Adrenal gland (tissue), 5 donors: ENCODE measurements at regions not wholly inside any gene's neighbourhood (a gene's known extent, or its start where the extent isn't known, plus 50 kb on each side); places are given as distances from the start of the nearest gene placed in this dataset.

Experiments
- CTCF ChIP-seq, 6 experiments: fragments of 450-650 bp in 4 of 6; fragments of 200-600 bp in 2 of 6; sonication (generic) in 1 of 6; IDR thresholded peaks; 1 replicate in 5 of 6; 2 replicates in 1 of 6; pipeline versions ENCODE4 v1.5.1 to v1.8.0; 2016 to 2021; ENCODE audit warnings: antibody characterized with exemption in 6 of 6, mild to moderate bottlenecking in 2 of 6, moderate library complexity in 1 of 6
- POLR2A ChIP-seq, 2 donors: fragments of 450-650 bp; IDR thresholded peaks; one replicate each; pipeline ENCODE4 v1.6.1; 2017; ENCODE audit warnings: antibody characterized with exemption in 2 of 2, mild to moderate bottlenecking in 2 of 2, moderate library complexity in 1 of 2
- donor health status: DM: no; HTN: no; CAD: no.

DNA sequence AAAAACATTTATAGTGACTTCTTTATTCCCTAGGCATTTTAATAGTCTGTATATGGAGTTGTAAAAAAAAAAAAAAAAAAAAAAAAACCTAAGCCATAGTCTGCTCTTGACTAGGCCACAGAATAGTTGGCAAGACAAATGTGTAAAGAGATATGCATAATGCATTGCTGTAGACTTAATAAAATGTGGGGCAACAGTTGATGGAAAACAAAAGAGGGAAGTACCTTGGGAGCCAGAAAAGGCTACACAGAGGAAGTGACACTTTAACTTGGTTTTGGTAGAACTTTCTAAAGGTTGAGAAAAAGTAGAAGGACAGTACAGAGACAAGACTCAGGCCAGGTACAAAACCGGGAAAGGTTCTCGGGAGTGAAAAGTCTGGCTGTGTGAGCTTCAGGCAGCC lies 802.9 kb upstream of the ADAMTS5 start:
- TF ChIP-seq POLR2A (IDR thresholded peaks at IDR 0.05), result no peak
- TF ChIP-seq CTCF (IDR thresholded peaks at IDR 0.05), result no peak
